Fibroblast of lung (primary cell): ENCODE measurements at regions not wholly inside any gene's neighbourhood (a gene's known extent, or its start where the extent isn't known, plus 50 kb on each side); places are given as distances from the start of the nearest gene placed in this dataset.

Source experiments
- DNase-seq, 2 donors: peaks; one replicate each; pipeline versions ENCODE4 v3.0.0 to v3.0.0-alpha.2; 2010; ENCODE audit warnings: low read depth in 2 of 2
- H2AFZ ChIP-seq: 2 replicates; pipeline ENCODE4 v1.5.1; 2012; ENCODE audit warnings: low read length, control low read depth, inconsistent platforms
- H3K27ac ChIP-seq: 2 replicates; pipeline ENCODE4 v1.5.1; 2011; ENCODE audit warnings: low read length, control low read depth; ENCODE audit not compliant: insufficient read depth
- H3K27me3 ChIP-seq: 2 replicates; pipeline ENCODE4 v1.5.1; 2011; ENCODE audit warnings: mild to moderate bottlenecking, low read length; ENCODE audit not compliant: control insufficient read depth, insufficient read depth
- H3K36me3 ChIP-seq: 2 replicates; pipeline ENCODE4 v1.5.1; 2011; ENCODE audit warnings: low read length; ENCODE audit not compliant: control insufficient read depth, insufficient read depth
- H3K4me1 ChIP-seq: 2 replicates; pipeline ENCODE4 v1.5.1; 2011; ENCODE audit warnings: low read length; ENCODE audit not compliant: control insufficient read depth, insufficient read depth; ENCODE audit errors: extremely low read depth
- H3K4me2 ChIP-seq: 2 replicates; pipeline ENCODE4 v1.5.1; 2011; ENCODE audit warnings: low read length, control low read depth; ENCODE audit not compliant: insufficient read depth; ENCODE audit errors: extremely low read depth
- H3K4me3 ChIP-seq, 4 experiments: fragments of 200-600 bp in 1 of 4; sonication (generic) in 1 of 4; replicated peaks in 1 of 4; 2 replicates each; pipeline ENCODE4 v1.5.1; 2011 to 2016; ENCODE audit warnings: low read length in 4 of 4, low read depth in 3 of 4, mild to moderate bottlenecking in 3 of 4, control low read depth in 2 of 4, inconsistent platforms in 1 of 4, mixed read lengths in 1 of 4; ENCODE audit not compliant: insufficient read depth in 1 of 4; ENCODE audit errors: control extremely low read depth in 1 of 4
- H3K79me2 ChIP-seq: 2 replicates; pipeline ENCODE4 v1.5.1; 2012; ENCODE audit warnings: mild to moderate bottlenecking, low read length, inconsistent platforms; ENCODE audit not compliant: control insufficient read depth, insufficient read depth
- H3K9ac ChIP-seq: 2 replicates; pipeline ENCODE4 v1.5.1; 2011; ENCODE audit warnings: mild to moderate bottlenecking, low read length, control low read depth; ENCODE audit not compliant: insufficient read depth
- H3K9me3 ChIP-seq: 2 replicates; pipeline ENCODE4 v1.5.1; 2012; ENCODE audit warnings: low read depth, low read length; ENCODE audit not compliant: control insufficient read depth, insufficient read depth
- H4K20me1 ChIP-seq: 2 replicates; pipeline ENCODE4 v1.5.1; 2011; ENCODE audit warnings: low read length; ENCODE audit not compliant: control insufficient read depth, insufficient read depth; ENCODE audit errors: extremely low read depth
- CTCF ChIP-seq, 2 donors: IDR thresholded peaks in 1 of 2; conservative IDR thresholded peaks in 1 of 2; 1 replicate in 1 of 2; 2 replicates in 1 of 2; pipeline ENCODE4 v1.5.1; 2011 to 2012; ENCODE audit warnings: low read length in 2 of 2, control low read depth in 1 of 2, inconsistent platforms in 1 of 2, low read depth in 1 of 2, mild to moderate bottlenecking in 1 of 2
- EZH2 ChIP-seq: IDR thresholded peaks from 2 replicates; pipeline ENCODE4 v1.5.1; 2012; ENCODE audit warnings: low read length, control low read depth, mild to moderate bottlenecking; ENCODE audit errors: missing control alignments

GRCh38 chr18:10371165-10371564, 83.3 kb upstream of the APCDD1 start:
- no peak for DNase-seq
- Histone ChIP-seq H3K36me3 (no peaks in the 10 kb centered on the region), H3K79me2 (no peaks in the 10 kb centered on the region), H3K27me3 (no peaks in the 10 kb centered on the region), H3K9me3 (no peaks in the 10 kb centered on the region), H3K27ac (no peak overlapping the region), H3K4me2 (no peak overlapping the region), H2AFZ (no peak overlapping the region), H3K9ac (no peak overlapping the region), H3K4me3 (no peak overlapping the region), H4K20me1 (no peaks in the 10 kb centered on the region), H3K4me1 (no peaks in the 10 kb centered on the region)
- TF ChIP-seq CTCF (conservative IDR thresholded peaks at IDR 0.05 in 1 of 2, IDR thresholded peaks at IDR 0.05 in 1 of 2; ENCODE audit: low read depth in 1 of 2, low read length in 2 of 2) (no peak), EZH2 (no peak)

DNA sequence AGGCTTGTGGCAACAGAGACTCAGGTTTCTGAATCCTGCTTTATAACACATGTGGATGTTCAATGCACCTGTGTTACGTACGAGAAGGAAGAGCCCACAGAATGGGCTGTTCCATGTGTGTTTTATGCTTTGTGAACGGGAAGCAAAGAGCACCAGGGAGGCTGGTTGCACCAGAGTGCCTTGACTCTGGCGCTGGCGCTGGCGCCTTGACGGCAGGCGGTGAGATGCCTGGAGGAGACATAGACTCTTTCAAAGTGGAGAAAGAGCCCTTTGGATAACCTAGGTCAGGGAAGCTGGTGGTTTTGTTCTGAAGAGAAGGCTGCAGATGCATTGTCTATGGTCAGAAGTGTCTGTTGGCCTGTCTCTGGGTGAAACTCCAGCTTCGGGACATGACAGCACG, 80.2 kb upstream of the APCDD1 start:
- Histone ChIP-seq H3K27me3 (no peaks in the 10 kb centered on the region), H2AFZ (no peak overlapping the region), H3K9me3 (no peaks in the 10 kb centered on the region), H3K4me3 (no peak overlapping the region), H3K4me1 (peaks cover 2% of the 10 kb centered on the region), H4K20me1 (no peaks in the 10 kb centered on the region), H3K79me2 (no peaks in the 10 kb centered on the region), H3K4me2 (no peak overlapping the region), H3K36me3 (no peaks in the 10 kb centered on the region), H3K27ac (no peak overlapping the region), H3K9ac (no peak overlapping the region)
- TF ChIP-seq CTCF (conservative IDR thresholded peaks at IDR 0.05 in 1 of 2, IDR thresholded peaks at IDR 0.05 in 1 of 2; ENCODE audit: low read depth in 1 of 2, low read length in 2 of 2): no peak
- TF ChIP-seq EZH2: no peak
- no peak for DNase-seq

GRCh38 chr18:10374636-10375293, 79.7 kb upstream of the APCDD1 start:
- H2AFZ ChIP-seq: no peak overlapping the region

More at GRCh38 chr18:10374636-10375293, 79.7 kb upstream of the APCDD1 start:
- Histone ChIP-seq H3K4me2 (no peak overlapping the region), H3K36me3 (no peaks in the 10 kb centered on the region), H3K4me1 (peaks cover 2% of the 10 kb centered on the region), H3K9me3 (no peaks in the 10 kb centered on the region), H3K9ac (no peak overlapping the region), H3K27me3 (no peaks in the 10 kb centered on the region), H4K20me1 (no peaks in the 10 kb centered on the region), H3K27ac (no peak overlapping the region), H3K4me3 (no peak overlapping the region), H3K79me2 (no peaks in the 10 kb centered on the region)
- TF ChIP-seq EZH2 (no peak), CTCF (conservative IDR thresholded peaks at IDR 0.05 in 1 of 2, IDR thresholded peaks at IDR 0.05 in 1 of 2; ENCODE audit: low read depth in 1 of 2, low read length in 2 of 2) (no peak)
- DNase-seq: no peak
